Loucy (cell line): ENCODE measurements at regions not wholly inside any gene's neighbourhood (a gene's known extent, or its start where the extent isn't known, plus 50 kb on each side); places are given as distances from the start of the nearest gene placed in this dataset.

Experiments
- H2AFZ ChIP-seq: fragments of 200-600 bp; sonication (generic); 2 replicates; pipeline ENCODE4 v1.6.0; 2016; ENCODE audit warnings: antibody characterized with exemption, mild to moderate bottlenecking, low read length, moderate library complexity
- H3F3A ChIP-seq: fragments of 200-600 bp; 2 replicates; pipeline ENCODE4 v1.6.0; 2016; ENCODE audit warnings: antibody characterized with exemption, low read depth, mild to moderate bottlenecking
- H3K27me3 ChIP-seq: fragments of 200-600 bp; sonication (generic); 2 replicates; pipeline ENCODE4 v1.6.1; 2014; ENCODE audit warnings: low read length, mild to moderate bottlenecking; ENCODE audit not compliant: insufficient read depth, poor library complexity, severe bottlenecking
- H3K36me3 ChIP-seq: fragments of 200-600 bp; sonication (generic); 2 replicates; pipeline ENCODE4 v1.6.1; 2016; ENCODE audit warnings: low read length; ENCODE audit not compliant: insufficient read depth
- H3K4me1 ChIP-seq: fragments of 200-600 bp; sonication (generic); 2 replicates; pipeline ENCODE4 v1.5.1; 2014; ENCODE audit warnings: low read length, mild to moderate bottlenecking; ENCODE audit not compliant: insufficient read depth, poor library complexity, severe bottlenecking
- H3K4me2 ChIP-seq: fragments of 200-600 bp; sonication (generic); 2 replicates; pipeline ENCODE4 v1.6.0; 2014; ENCODE audit warnings: antibody characterized with exemption, low read length, low read depth, mild to moderate bottlenecking; ENCODE audit not compliant: poor library complexity, severe bottlenecking
- H3K4me3 ChIP-seq: fragments of 200-600 bp; sonication (generic); 2 replicates; pipeline ENCODE4 v1.5.1; 2014; ENCODE audit warnings: low read length, mild to moderate bottlenecking, mixed read lengths; ENCODE audit not compliant: poor library complexity, severe bottlenecking
- H3K79me2 ChIP-seq: fragments of 200-600 bp; sonication (generic); 2 replicates; pipeline ENCODE4 v1.6.1; 2014; ENCODE audit warnings: low read length; ENCODE audit not compliant: insufficient read depth
- H3K9ac ChIP-seq: fragments of 200-600 bp; sonication (generic); 2 replicates; pipeline ENCODE4 v1.6.0; 2014; ENCODE audit warnings: mild to moderate bottlenecking, low read depth, low read length, moderate library complexity; ENCODE audit not compliant: poor library complexity, severe bottlenecking
- H3K9me2 ChIP-seq: fragments of 200-600 bp; sonication (generic); replicated peaks from 2 replicates; pipeline ENCODE4 v1.6.1; 2016; ENCODE audit warnings: low read depth, low read length, mixed read lengths
- H3K9me3 ChIP-seq: fragments of 200-600 bp; sonication (generic); 2 replicates; pipeline ENCODE4 v1.6.1; 2014; ENCODE audit warnings: mild to moderate bottlenecking, antibody characterized with exemption, low read length, low read depth; ENCODE audit not compliant: insufficient read depth
- H4K20me1 ChIP-seq: fragments of 200-600 bp; sonication (generic); 2 replicates; pipeline ENCODE4 v1.6.0; 2014; ENCODE audit warnings: antibody characterized with exemption, low read length, mild to moderate bottlenecking; ENCODE audit not compliant: insufficient read depth, poor library complexity, severe bottlenecking
- EZH2phosphoT487 ChIP-seq: fragments of 200-600 bp; IDR thresholded peaks from 2 replicates; pipeline ENCODE4 v1.6.1; 2018; ENCODE audit warnings: antibody characterized with exemption, mild to moderate bottlenecking, moderate library complexity, borderline replicate concordance
- TF ChIP-seq, protein P1 (sequence below): fragments of 200-600 bp; sonication (generic); conservative IDR thresholded peaks from 2 replicates; pipeline ENCODE4 v1.5.1; 2014; ENCODE audit warnings: mild to moderate bottlenecking, antibody characterized with exemption, low read length

DNA sequence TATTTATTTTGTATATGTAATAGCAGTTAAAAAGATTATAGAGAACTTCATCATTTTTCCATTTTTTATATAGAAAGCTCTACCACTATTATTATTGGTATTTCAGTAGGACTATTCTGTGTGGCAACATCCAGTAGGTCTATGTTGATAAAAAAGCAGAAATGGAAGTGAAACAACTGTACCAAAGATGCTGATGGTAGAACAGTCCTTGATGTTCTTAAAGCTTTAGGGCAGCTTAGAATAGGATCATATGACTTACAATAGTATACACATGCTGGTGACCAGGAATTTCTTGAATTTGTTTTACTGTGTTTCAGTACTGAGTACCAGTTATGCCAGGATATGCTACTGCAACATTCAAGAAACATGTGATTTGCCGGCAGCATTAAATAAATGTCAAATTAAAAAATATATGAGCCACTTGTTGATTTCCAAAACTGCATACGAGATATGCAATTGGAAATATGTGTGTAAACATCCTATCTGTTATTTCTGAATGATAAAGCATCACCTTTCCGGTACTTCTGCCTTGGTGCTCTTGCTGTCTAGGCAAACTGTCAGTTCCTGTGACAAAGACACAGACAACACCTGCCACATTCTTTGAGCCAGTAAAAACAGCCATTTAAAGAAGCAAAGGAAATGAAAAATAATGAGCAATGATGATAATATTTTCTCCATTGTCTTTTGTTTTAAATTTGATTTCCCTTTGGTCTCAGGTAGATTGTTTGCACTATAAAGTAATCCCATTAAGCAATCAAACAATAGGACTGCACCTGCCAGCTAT lies 649.2 kb downstream of the ZPLD1 start:
- Histone ChIP-seq H3K79me2 (no peaks in the 10 kb centered on the region), H3K4me1 (peaks cover 11% of the 10 kb centered on the region), H3K4me2 (no peak overlapping the region), H3K4me3 (no peak overlapping the region), H3F3A (no peaks in the 10 kb centered on the region), H3K9me3 (no peaks in the 10 kb centered on the region), H4K20me1 (no peaks in the 10 kb centered on the region), H3K9ac (no peak overlapping the region), H3K27me3 (no peaks in the 10 kb centered on the region), H3K36me3 (no peaks in the 10 kb centered on the region), H3K9me2 (no peaks in the 10 kb centered on the region; the same call in 1 of the 2 replicates), H2AFZ (peak overlapping the region; percentile 76)
- TF ChIP-seq, protein P1, sequence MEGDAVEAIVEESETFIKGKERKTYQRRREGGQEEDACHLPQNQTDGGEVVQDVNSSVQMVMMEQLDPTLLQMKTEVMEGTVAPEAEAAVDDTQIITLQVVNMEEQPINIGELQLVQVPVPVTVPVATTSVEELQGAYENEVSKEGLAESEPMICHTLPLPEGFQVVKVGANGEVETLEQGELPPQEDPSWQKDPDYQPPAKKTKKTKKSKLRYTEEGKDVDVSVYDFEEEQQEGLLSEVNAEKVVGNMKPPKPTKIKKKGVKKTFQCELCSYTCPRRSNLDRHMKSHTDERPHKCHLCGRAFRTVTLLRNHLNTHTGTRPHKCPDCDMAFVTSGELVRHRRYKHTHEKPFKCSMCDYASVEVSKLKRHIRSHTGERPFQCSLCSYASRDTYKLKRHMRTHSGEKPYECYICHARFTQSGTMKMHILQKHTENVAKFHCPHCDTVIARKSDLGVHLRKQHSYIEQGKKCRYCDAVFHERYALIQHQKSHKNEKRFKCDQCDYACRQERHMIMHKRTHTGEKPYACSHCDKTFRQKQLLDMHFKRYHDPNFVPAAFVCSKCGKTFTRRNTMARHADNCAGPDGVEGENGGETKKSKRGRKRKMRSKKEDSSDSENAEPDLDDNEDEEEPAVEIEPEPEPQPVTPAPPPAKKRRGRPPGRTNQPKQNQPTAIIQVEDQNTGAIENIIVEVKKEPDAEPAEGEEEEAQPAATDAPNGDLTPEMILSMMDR: no peak
- no peak for TF ChIP-seq EZH2phosphoT487

DNA sequence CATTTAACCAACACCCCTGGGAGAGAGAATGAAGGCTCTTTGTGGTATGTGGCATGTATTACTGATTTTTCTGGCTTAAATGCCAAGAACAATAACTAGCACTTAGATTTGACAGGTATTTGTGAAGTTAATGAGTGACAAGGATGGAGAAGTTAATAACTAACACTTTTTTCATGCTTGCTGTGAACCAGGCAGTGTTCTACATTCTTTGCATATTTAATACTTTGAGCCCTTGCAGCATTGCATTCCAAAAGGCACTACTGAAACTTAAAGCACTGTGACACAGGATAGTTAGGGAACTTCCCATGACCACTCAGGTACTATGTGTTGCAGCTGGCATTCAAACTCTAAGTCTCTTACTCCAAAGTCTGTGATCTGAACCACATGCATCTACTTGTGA lies 650.6 kb downstream of the ZPLD1 start:
- Histone ChIP-seq H3K9ac (no peak overlapping the region), H3K27me3 (no peaks in the 10 kb centered on the region), H2AFZ (peak overlapping the region; percentile 76; the same call in 1 of the 2 replicates), H3K36me3 (no peaks in the 10 kb centered on the region), H3K4me1 (peaks cover 11% of the 10 kb centered on the region), H3K9me3 (no peaks in the 10 kb centered on the region), H3K4me2 (no peak overlapping the region), H4K20me1 (no peaks in the 10 kb centered on the region), H3K79me2 (no peaks in the 10 kb centered on the region), H3K9me2 (no peaks in the 10 kb centered on the region; the same call in 1 of the 2 replicates), H3F3A (no peaks in the 10 kb centered on the region), H3K4me3 (no peak overlapping the region)
- TF ChIP-seq EZH2phosphoT487: no peak
- TF ChIP-seq, protein P1: no peak

DNA sequence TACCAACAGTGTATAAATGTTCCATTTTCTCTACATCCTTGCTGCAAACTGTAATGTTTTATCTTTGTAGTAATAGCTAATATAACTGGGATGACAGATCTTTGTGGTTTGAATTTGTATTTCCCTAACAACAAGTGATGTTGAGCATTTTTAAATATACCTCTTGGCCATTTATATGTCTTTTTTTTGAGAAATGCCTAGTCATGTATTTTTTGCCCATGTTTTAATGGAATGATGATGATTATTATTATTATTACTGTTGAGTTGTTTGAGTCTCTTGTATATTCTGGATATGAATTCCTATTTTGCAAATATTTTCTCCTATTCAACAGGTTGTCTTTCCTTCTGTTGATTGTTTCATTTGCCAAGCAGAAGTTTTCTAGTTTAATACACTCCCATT lies 654.9 kb downstream of the ZPLD1 start:
- Histone ChIP-seq H3K36me3 (no peaks in the 10 kb centered on the region), H2AFZ (no peak overlapping the region), H3K9me2 (no peaks in the 10 kb centered on the region; the same call in 1 of the 2 replicates), H3K9me3 (0 out of 2 replicates have a peak, but pooled peaks cover 8% of the 10 kb centered on the region), H4K20me1 (no peaks in the 10 kb centered on the region), H3K79me2 (no peaks in the 10 kb centered on the region), H3K4me2 (no peak overlapping the region), H3K4me3 (no peak overlapping the region), H3K4me1 (peaks cover 4% of the 10 kb centered on the region), H3F3A (no peaks in the 10 kb centered on the region), H3K9ac (no peak overlapping the region), H3K27me3 (no peaks in the 10 kb centered on the region)
- no peak for TF ChIP-seq EZH2phosphoT487
- TF ChIP-seq, protein P1: no peak
